WTC11 (cell line): ENCODE measurements at regions not wholly inside any gene's neighbourhood (a gene's known extent, or its start where the extent isn't known, plus 50 kb on each side); places are given as distances from the start of the nearest gene placed in this dataset.

ENCODE experiments used
- ATAC-seq: fragments of 200-7000 bp; cut with Tn5 transposase; 2 replicates; pipeline ENCODE4 v1.10.0; 2021; ENCODE audit warnings: mild to moderate bottlenecking, moderate library complexity
- CTCF ChIA-PET: fragments of 300-600 bp; sonication (Branson Sonifier 250); formaldehyde crosslinking; loops from one replicate; lab custom pipeline; 2021; ENCODE audit warnings: antibody characterized with exemption; lab: Charles Lee
- POLR2A ChIA-PET: fragments of 350-600 bp; sonication (Branson Sonifier 250); formaldehyde crosslinking; loops from one replicate; lab custom pipeline; 2021; ENCODE audit warnings: antibody characterized with exemption; lab: Charles Lee
- DNase-seq: peaks from one replicate; pipeline ENCODE4 v3.0.0; 2021; ENCODE audit warnings: low spot score
- H3K27ac Mint-ChIP-seq: 2 replicates; pipeline ENCODE4 v1.8.0; 2021; ENCODE audit warnings: mixed read lengths
- H3K27me3 Mint-ChIP-seq: 2 replicates; pipeline ENCODE4 v1.8.0; 2021; ENCODE audit warnings: low read depth, mild to moderate bottlenecking, moderate library complexity, mixed read lengths
- H3K36me3 Mint-ChIP-seq: 2 replicates; pipeline ENCODE4 v1.8.0; 2021; ENCODE audit warnings: mixed read lengths
- H3K4me1 Mint-ChIP-seq: 2 replicates; pipeline ENCODE4 v1.8.0; 2022; ENCODE audit warnings: mixed read lengths
- H3K4me3 Mint-ChIP-seq: 2 replicates; pipeline ENCODE4 v1.8.0; 2021; ENCODE audit warnings: mild to moderate bottlenecking, moderate library complexity, mixed read lengths
- H3K9me3 Mint-ChIP-seq: 2 replicates; pipeline ENCODE4 v1.8.0; 2021; ENCODE audit warnings: mixed read lengths
- CDX4 ChIP-seq: fragments of 250-450 bp; sonication (Bioruptor Pico); IDR thresholded peaks from 2 replicates; pipeline ENCODE4 v1.9.0; 2021; ENCODE audit warnings: moderate library complexity, mild to moderate bottlenecking, inconsistent platforms, borderline replicate concordance
- CTCF ChIP-seq: fragments of 200-600 bp; IDR thresholded peaks from 2 replicates; pipeline ENCODE4 v1.8.0; 2022; ENCODE audit warnings: antibody characterized with exemption
- ELF4 ChIP-seq: sonication (generic); formaldehyde crosslinking; IDR thresholded peaks from 2 replicates; pipeline ENCODE4 v1.8.1; 2022; ENCODE audit warnings: low read depth, mild to moderate bottlenecking, moderate library complexity, missing genetic modification reagents
- GABPB1 ChIP-seq: sonication (generic); formaldehyde crosslinking; IDR thresholded peaks from 2 replicates; pipeline ENCODE4 v1.8.1; 2023; ENCODE audit warnings: mild to moderate bottlenecking, missing genetic modification reagents
- JAZF1 ChIP-seq: fragments of 250-450 bp; sonication (Bioruptor Pico); IDR thresholded peaks from 2 replicates; pipeline ENCODE4 v1.9.0; 2021; ENCODE audit warnings: moderate library complexity, mild to moderate bottlenecking, inconsistent platforms
- MAX ChIP-seq: sonication (generic); formaldehyde crosslinking; IDR thresholded peaks from 2 replicates; pipeline ENCODE4 v1.8.0; 2022; ENCODE audit warnings: mild to moderate bottlenecking, missing genetic modification reagents
- MXD4 ChIP-seq: fragments of 250-450 bp; sonication (Bioruptor Pico); IDR thresholded peaks from 2 replicates; pipeline ENCODE4 v1.8.0; 2021; ENCODE audit warnings: mild to moderate bottlenecking, moderate library complexity, borderline replicate concordance
- MYBL2 ChIP-seq: sonication (generic); formaldehyde crosslinking; IDR thresholded peaks from 2 replicates; pipeline ENCODE4 v1.8.1; 2023; ENCODE audit warnings: mild to moderate bottlenecking, moderate library complexity, missing genetic modification reagents
- NR1H2 ChIP-seq: sonication (generic); formaldehyde crosslinking; IDR thresholded peaks from 2 replicates; pipeline ENCODE4 v1.9.0; 2021; ENCODE audit warnings: mild to moderate bottlenecking, moderate library complexity, missing genetic modification reagents
- PRDM15 ChIP-seq: sonication (generic); formaldehyde crosslinking; IDR thresholded peaks from 2 replicates; pipeline ENCODE4 v1.8.0; 2022; ENCODE audit warnings: missing genetic modification reagents
- USF1 ChIP-seq: sonication (generic); formaldehyde crosslinking; IDR thresholded peaks from 2 replicates; pipeline ENCODE4 v1.8.0; 2022; ENCODE audit warnings: mild to moderate bottlenecking, missing genetic modification reagents
- ZNF425 ChIP-seq: fragments of 250-450 bp; sonication (Bioruptor Pico); conservative IDR thresholded peaks from 2 replicates; pipeline ENCODE4 v1.9.0; 2021; ENCODE audit warnings: mild to moderate bottlenecking
- ZNF532 ChIP-seq: fragments of 250-450 bp; sonication (Bioruptor Pico); IDR thresholded peaks from 2 replicates; pipeline ENCODE4 v1.9.0; 2021; ENCODE audit warnings: mild to moderate bottlenecking, borderline replicate concordance
- ZNF671 ChIP-seq: fragments of 250-450 bp; sonication (Bioruptor Pico); IDR thresholded peaks from 2 replicates; pipeline ENCODE4 v1.8.0; 2021; ENCODE audit warnings: mild to moderate bottlenecking

- TF ChIP-seq ZNF532 (CRISPR knock-in tag) (no peak), GABPB1 (CRISPR knock-in tag) (no peak), NR1H2 (no peak), ELF4 (no peak)
Observed at GRCh38 chr11:115901069-115901468, 396.9 kb upstream of the CADM1 start (continued).

GRCh38 chr11:115900111-115900510, 395.9 kb upstream of the CADM1 start:
- ATAC-seq: no peak
- no peak overlapping the region for H3K4me3 Mint-ChIP-seq
- peaks cover 26% of the 10 kb centered on the region for H3K4me1 Mint-ChIP-seq
- no peaks in the 10 kb centered on the region for H3K27me3 Mint-ChIP-seq
- TF ChIP-seq ZNF671 (CRISPR knock-in tag) (no peak), MXD4 (CRISPR knock-in tag) (no peak), PRDM15 (no peak), USF1 (CRISPR knock-in tag) (no peak), ZNF425 (CRISPR knock-in tag) (no peak), MYBL2 (CRISPR knock-in tag) (no peak), CDX4 (CRISPR knock-in tag) (no peak), CTCF (no peak), JAZF1 (CRISPR knock-in tag) (no peak), MAX (CRISPR knock-in tag) (no peak)
- TF ChIP-seq, all 79 proteins: peak for 0
- Mint-ChIP-seq H3K9me3 (peaks cover 8% of the 10 kb centered on the region), H3K27ac (no peak overlapping the region), H3K36me3 (no peaks in the 10 kb centered on the region)
- DNase-seq: no peak
- ChIA-PET POLR2A (no interaction called here), CTCF (no interaction called here)
